IPS DF 4.7 (cell line): ENCODE measurements at regions not wholly inside any gene's neighbourhood (a gene's known extent, or its start where the extent isn't known, plus 50 kb on each side); places are given as distances from the start of the nearest gene placed in this dataset.
"Not testable (repeated sequence)": the region's sequence is repeated elsewhere in the genome, so short reads cannot be mapped to it uniquely, and the experiment has no call there.

Source experiments
- DNase-seq: peaks from one replicate; pipeline ENCODE4 v3.0.0-alpha.2; 2013; ENCODE audit warnings: low spot score; ENCODE audit errors: extremely low read depth

GRCh38 chr14:28163897-28164296 lies 602.7 kb upstream of the FOXG1 start:
- no peak for DNase-seq

- DNase-seq: not testable (repeated sequence)
Observed at GRCh38 chr14:28187902-28188830, 578.4 kb upstream of the FOXG1 start.

- no peak for DNase-seq
Observed at GRCh38 chr14:28196878-28197277, 569.7 kb upstream of the FOXG1 start.

- DNase-seq: no peak
Observed at GRCh38 chr14:28220391-28220790, 546.2 kb upstream of the FOXG1 start.

GRCh38 chr14:28240909-28241308 lies 525.7 kb upstream of the FOXG1 start:
- DNase-seq: no peak

GRCh38 chr14:28242895-28243294 lies 523.7 kb upstream of the FOXG1 start:
- no peak for DNase-seq

- DNase-seq: no peak
Observed at GRCh38 chr14:28243600-28243999, 523.0 kb upstream of the FOXG1 start.

- no peak for DNase-seq
Observed at GRCh38 chr14:28245216-28245615, 521.4 kb upstream of the FOXG1 start.

GRCh38 chr14:28247491-28247890 lies 519.1 kb upstream of the FOXG1 start:
- no peak for DNase-seq

- DNase-seq: not testable (repeated sequence)
Observed at GRCh38 chr14:28252124-28252523, 514.5 kb upstream of the FOXG1 start.

- DNase-seq: no peak
Observed at GRCh38 chr14:28254768-28255167, 511.8 kb upstream of the FOXG1 start.

- no peak for DNase-seq
Observed at GRCh38 chr14:28264306-28264705, 502.3 kb upstream of the FOXG1 start.

GRCh38 chr14:28272270-28272669 lies 494.3 kb upstream of the FOXG1 start:
- no peak for DNase-seq

- DNase-seq: no peak
Observed at GRCh38 chr14:28280530-28280929, 486.1 kb upstream of the FOXG1 start.

- no peak for DNase-seq
Observed at GRCh38 chr14:28280997-28281598, 485.5 kb upstream of the FOXG1 start.

- DNase-seq: no peak
Observed at GRCh38 chr14:28284546-28285300, 481.9 kb upstream of the FOXG1 start.

GRCh38 chr14:28294834-28295440 lies 471.6 kb upstream of the FOXG1 start:
- DNase-seq: peak; percentile 9

GRCh38 chr14:28297559-28297958 lies 469.0 kb upstream of the FOXG1 start:
- DNase-seq: no peak

GRCh38 chr14:28298156-28298555 lies 468.4 kb upstream of the FOXG1 start:
- no peak for DNase-seq

- no peak for DNase-seq
Observed at GRCh38 chr14:28299227-28299626, 467.4 kb upstream of the FOXG1 start.

GRCh38 chr14:28300356-28300755 lies 466.2 kb upstream of the FOXG1 start:
- DNase-seq: no peak

- no peak for DNase-seq
Observed at GRCh38 chr14:28301179-28301578, 465.4 kb upstream of the FOXG1 start.
